DMS153 (cell line): ENCODE measurements at regions not wholly inside any gene's neighbourhood (a gene's known extent, or its start where the extent isn't known, plus 50 kb on each side); places are given as distances from the start of the nearest gene placed in this dataset.
A peak's percentile ranks its signal among the peaks of the same experiment; 100 is the strongest.
"Not testable (repeated sequence)": the region's sequence is repeated elsewhere in the genome, so short reads cannot be mapped to it uniquely, and the experiment has no call there.

ENCODE experiments used
- DNase-seq: peaks from one replicate; lab custom pipeline; 2025; lab: John Stamatoyannopoulos, UW

DNA sequence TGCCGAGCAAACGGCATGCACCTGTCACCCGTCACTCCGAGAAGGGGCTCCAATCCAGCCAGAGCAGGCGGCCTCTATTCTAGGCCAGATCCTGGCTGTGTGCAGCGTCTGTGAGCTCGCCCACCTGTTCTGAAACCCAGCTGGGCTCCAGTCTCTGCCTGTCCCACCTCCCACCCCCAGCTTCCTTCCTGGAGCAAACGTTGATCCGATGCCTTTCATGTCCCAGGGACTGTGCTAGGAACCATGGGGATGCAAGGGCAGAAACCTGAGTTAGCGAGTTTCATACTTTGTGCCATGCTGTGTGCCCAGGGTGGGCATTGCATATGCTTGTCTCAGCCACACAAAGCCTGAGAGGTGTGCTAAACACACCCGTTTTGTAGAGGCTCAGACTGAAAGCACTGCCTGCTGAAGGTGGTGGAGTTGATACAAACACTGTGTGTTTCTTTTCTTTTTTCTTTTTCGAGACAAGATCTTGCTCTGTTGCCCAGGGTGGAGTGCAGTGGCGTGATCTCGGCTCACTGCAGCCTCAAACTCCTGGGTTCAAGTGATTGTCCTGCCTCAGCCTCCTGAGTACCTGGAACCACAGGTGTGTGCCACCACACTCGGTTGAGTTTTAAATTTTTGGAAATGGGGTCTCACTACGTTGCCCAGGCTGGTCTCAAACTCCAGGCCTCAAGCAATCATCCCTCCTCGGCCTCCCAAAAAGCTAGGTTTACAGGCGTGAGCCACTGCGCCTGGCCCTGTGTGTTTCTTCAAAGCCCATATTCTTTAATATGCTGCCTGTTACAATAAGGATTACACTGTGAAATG, 84.1 kb upstream of the MED13L start:
- peak; percentile 57 for DNase-seq

DNA sequence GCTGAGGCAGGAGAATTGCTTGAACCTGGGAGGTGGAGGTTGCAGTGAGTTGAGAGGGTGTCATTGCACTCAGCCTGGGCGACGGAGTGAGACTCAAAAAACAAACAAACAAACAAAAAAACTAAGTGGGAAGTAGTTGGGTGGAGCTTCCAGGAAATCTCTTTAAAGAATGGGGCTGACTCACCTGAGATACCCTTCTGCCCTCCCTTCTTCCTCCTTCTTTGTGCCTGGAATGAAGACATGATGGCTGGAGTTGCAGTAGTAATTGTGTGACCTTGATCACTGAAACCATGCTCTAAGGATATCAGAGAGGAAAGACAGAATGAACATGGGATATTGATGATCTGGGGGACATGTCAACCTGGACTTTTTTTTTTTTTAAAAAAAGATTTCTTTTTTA, 87.6 kb upstream of the MED13L start:
- no peak for DNase-seq

GRCh38 chr12:116365606-116366455, 88.3 kb upstream of the MED13L start:
- DNase-seq, result no peak

DNA sequence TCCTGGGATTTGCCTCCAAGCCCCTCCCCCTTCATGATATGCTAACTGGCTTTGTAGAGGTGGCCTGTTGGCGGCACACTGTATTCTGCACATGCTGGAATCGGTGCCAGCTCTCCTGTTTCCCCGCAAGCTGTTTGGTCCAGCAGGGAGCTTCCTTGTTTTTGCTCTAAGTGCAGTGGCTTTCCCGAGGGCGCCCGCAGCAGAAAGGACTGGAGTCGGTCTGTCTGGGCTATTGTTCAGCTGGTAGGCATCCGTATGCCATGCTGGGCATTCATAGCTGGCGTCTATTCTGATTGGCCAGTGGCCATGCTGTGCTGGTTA, 88.9 kb upstream of the MED13L start:
- DNase-seq, result peak; percentile 95

- DNase-seq, result peak; percentile 69
Measured at GRCh38 chr12:116366824-116367223, 89.3 kb upstream of the MED13L start.

DNA sequence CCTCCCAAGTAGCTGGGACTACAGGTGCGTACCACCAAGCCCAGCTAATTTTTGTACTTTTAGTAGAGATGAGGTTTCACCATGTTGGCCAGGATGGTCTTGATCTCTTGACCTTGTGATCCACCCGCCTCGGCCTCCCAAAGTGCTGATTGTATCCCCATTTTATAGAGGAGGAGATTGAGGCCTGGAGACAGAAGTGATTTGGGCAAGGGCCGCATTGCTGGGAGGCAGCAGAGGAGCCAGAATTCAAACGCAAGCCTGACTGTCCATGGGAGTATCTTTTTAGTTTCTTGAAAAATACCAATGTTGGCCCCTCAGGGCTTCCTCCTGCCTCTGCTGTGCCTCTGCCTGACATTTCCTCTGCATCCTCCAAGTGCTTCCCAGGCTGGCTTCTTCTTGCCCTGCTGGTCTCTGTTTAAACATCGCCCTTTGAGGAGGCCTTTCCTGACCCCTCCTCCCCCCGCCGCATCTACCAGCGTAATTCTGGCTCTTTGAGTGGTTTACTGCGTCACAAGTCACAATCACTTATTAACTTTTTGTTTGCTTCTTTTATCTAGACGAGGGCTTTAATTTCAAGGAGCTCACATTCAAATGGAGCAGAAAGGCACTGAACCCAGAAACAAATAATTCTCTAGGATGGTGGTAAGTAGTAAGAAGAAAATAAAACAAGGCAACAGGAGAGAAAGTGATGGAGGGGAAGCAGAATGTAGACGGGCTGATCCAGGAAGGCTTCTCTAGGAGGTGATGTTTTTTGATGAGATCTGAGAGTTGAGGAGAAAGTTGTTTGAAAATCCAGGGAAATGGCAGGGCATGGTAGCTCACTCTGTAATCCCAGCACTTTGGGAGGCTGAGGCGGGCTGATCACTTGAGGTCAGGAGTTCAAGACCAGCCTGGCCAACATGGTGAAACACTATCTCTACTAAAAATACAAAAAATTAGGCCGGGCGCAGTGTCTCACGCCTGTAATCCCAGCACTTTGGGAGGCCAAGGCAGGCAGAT, 91.0 kb upstream of the MED13L start:
- DNase-seq, result no peak

DNA sequence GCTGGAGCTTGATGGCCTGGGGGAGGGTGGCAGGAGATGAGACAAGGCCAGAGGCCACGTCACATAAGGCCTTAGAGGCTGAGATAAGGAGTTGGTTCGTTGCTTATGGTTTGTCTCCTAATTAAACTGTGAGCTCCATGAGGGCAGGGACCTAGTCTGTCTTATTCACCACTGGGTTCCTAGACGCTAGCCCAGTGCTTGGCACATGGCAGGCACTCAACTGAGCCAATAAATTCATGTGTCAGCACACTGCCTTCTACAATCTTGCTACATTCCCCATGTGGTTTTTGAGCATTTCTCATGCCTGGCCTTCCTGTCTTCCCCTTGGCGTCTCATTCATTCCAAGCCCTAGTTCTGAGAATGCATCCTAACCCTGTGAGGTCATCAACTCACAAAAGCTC, 92.5 kb upstream of the MED13L start:
- DNase-seq, result no peak

DNA sequence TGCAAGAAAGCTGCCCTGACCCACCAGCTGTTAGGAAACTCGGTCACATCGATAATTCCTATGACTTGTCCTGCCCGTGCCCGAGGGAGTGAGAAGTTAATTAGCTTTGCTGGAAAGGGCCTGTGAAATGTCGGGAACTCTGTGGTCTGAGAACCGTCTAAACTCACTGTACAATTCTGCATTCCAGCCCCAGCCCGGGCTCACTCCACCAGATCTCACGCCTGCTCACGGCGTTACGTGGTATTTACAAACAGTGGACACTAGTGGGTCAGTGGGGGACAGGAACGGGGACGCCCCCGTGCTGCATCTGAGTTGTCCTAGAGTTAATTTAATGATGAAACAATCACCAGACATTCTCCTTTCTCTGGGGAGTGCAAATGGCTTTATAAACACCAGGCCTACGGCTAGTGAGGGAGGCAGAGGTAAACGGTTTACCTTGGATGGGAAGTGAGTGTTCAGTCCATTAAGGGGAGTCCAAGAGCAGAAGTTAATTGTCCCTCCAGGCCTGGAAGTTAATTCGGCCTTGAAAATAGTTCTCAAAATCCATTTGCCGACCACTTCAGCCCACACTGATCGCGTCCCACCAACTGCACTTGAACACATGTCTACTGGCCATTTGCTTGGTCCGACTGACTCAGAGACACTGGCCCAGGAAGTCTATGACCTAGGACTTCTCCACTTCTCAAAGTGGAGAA, 93.5 kb upstream of the MED13L start:
- no peak for DNase-seq

DNA sequence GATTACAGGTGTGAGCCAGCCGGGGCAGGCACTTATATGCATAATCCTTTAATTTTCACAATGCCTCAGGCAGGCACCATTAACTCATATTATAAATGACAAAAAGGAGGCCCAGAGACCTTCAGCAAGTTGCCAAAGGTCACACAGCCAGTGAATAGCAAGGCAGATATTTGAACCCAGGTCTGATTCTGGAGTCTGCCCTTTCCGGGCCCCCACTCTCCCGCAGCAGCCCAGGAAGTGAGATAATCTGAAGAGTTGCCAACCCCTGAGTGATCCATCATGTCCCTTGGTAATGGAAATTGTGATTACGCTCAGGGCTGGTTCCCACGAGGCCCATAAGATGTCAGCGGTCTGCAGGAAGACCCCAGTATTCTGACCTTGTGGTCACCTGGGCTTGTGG, 95.3 kb upstream of the MED13L start:
- DNase-seq, result no peak

DNA sequence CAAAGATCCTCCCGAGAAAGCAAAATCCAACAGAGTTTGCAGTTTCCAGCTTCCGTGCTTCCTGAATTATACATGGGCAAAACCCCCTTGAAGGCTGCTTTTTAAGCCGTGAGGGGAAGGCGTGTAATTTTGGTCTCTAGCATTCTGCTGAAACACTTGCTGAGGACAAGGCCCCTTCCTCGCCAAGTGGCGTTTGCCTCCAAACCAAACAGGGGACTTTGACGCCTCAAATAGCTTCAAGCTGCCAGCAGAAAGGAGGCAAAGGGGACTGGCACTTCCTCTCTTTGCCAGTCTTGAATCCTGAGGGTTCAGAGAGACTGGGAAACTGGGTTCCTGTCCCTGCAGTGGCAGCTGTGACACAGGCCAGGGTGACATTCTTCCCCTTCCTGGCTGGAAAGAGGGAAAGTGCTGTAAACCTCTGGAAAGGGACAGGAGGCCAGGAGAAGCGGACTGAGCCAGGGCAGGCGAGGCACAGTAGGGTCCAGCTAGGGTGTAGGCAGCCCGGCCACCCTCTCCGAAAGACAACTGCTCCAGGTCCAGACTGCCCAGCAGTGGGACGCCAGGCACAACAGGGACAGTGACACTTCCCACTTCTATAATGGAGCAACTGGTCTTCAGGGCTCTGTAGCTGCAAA, 96.2 kb upstream of the MED13L start:
- DNase-seq, result no peak

DNA sequence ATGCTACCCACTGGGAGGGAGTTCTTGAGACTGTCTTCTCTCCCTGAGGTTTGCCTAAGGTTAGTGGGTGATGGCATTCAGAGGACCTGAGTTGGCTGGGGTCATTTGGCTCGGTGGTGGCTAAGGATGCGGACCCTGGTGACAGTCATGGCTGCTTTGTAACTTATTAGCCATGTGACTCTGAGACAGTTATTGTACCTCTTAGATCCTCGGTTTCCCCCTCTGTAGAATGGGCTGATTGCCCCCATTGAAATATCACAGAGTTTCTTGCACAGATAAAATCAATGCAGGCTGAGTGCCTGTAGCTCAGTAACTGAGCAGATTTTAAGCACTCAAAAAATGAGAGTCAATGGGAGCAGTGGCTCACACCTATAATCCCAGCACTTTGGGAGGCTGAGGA, 96.7 kb upstream of the MED13L start:
- no peak for DNase-seq

- no peak for DNase-seq
Measured at GRCh38 chr12:116375278-116375842, 97.9 kb upstream of the MED13L start.

- peak; percentile 69 for DNase-seq
Measured at GRCh38 chr12:116376354-116377193, 99.1 kb upstream of the MED13L start.

DNA sequence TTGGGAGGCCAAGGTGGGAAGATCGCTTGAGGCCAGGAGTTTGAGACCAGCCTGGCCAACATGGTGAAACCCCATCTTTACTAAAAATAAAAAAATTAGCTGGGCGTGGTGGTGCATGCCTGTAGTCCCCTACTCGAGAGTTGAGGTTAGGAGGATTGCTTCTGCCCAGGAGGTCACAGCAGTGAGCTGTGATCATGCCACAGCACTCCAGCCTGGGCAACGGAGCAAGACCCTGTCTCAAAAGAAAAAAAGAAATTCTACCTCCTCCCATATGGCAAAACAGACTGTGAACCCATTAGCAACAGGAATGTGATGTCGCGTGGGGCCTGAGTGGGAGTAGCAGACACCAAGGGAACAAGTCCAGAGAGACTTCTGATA, 99.7 kb upstream of the MED13L start:
- not testable (repeated sequence) for DNase-seq

GRCh38 chr12:116378002-116378401, 100.5 kb upstream of the MED13L start:
- DNase-seq, result no peak

DNA sequence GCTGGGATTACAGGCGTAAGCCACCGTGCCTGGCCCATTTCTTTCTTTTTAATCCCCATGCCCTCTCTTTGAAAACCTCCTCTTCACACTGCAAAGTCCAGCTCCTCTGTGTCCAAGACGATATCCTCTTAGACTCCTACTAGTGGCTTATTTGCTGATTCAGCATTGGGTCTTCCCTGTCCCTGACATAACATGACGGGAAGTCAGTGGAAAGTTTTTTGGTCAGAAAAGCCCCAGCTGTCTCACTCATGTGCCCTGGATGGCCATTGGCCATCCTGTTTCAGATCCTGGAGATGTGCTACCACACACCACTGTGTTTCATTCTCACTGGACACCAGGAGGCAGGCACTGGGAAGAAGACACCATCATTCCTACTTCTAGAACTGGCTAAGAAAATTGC, 102.6 kb upstream of the MED13L start:
- DNase-seq, result no peak

GRCh38 chr12:116380740-116381139, 103.2 kb upstream of the MED13L start:
- DNase-seq, result not testable (repeated sequence)

- no peak for DNase-seq
Measured at GRCh38 chr12:116381240-116381743, 103.8 kb upstream of the MED13L start.
